ENCODE measurements at regions not wholly inside any gene's neighbourhood (a gene's known extent, or its start where the extent isn't known, plus 50 kb on each side); places are given as distances from the start of the nearest gene placed in this dataset.

DNA sequence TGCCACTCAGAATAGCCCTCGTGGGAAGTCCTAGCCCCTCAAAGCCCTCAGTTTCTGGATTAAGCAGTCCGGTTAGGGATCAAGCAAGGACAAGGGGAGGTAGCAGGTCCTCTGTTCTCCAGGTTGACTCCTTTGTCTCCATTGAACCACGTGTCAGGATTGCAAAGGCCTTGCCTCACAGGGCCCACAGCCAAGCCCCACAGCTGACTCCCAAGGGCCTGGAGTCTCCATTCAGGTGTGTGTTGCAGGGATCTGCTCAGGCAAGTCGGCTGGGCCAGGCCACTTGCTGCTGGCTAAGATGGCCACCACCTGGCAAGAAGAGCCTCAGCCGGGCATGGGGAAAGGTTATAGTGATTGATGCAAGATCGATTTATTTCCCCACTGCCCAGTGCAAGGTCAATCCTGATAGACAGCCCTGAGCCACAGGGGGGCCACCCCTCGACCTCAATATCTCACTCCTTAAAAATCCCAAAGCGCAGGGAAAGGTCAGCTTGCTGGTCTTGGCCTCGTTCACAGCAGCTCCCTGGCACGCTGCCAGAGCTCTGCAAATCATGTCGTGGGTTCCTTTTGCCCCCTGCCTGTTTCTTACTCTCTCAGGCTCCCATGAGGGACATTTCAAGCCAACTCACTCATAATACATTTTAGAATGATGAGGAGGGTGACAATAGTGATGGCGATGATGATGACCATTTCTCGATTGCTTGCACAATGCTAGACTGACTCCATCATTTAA, 75.9 kb downstream of the EDN3 start:
- no peak overlapping the region; the same call in 1 of the 2 replicates for H3K14ac ChIP-seq (ENCODE audit: insufficient read depth, low read length)
- H3K4me1 Mint-ChIP-seq, result peaks cover 3 to 4% of the 10 kb centered on the region in 2 experiments; a peak in 2 of 4 replicates
- no peaks in the 10 kb centered on the region for H3K36me3 Mint-ChIP-seq (ENCODE audit: insufficient read depth in 1 of 3, low read depth in 3 of 3)

More for the DNA sequence above, 75.9 kb downstream of the EDN3 start:
- Histone ChIP-seq H3K23ac (ENCODE audit: insufficient read length, low read depth, low read length) (no peak overlapping the region), H2BK20ac (ENCODE audit: low read depth, low read length, poor library complexity, severe bottlenecking) (no peak overlapping the region), H4K8ac (replicated peaks; ENCODE audit: insufficient read length, low read depth, low read length) (no peak overlapping the region), H3K4me1 (ENCODE audit: insufficient read depth, low read length) (no peaks in the 10 kb centered on the region), H2BK120ac (ENCODE audit: low read depth, low read length, poor library complexity, severe bottlenecking) (no peak overlapping the region), H3T11ph (ENCODE audit: low read length) (no peak overlapping the region), H2BK5ac (ENCODE audit: insufficient read length, low read length) (no peak overlapping the region), H4K91ac (ENCODE audit: insufficient read length, low read depth, low read length) (no peak overlapping the region), H3K79me2 (ENCODE audit: insufficient read depth, low read length) (no peaks in the 10 kb centered on the region), H2BK12ac (ENCODE audit: insufficient read length, low read depth, low read length) (no peak overlapping the region), H4K20me1 (ENCODE audit: control insufficient read depth, insufficient read depth, insufficient read length) (no peaks in the 10 kb centered on the region), H4K5ac (ENCODE audit: insufficient read length, low read depth, low read length) (no peak overlapping the region), H3K27me3 (ENCODE audit: insufficient read depth, low read length) (no peaks in the 10 kb centered on the region), H3K56ac (ENCODE audit: insufficient read length, low read depth, low read length) (no peak overlapping the region), H3K27ac (ENCODE audit: insufficient read length, low read depth, low read length) (no peak overlapping the region), H3K79me1 (ENCODE audit: insufficient read depth, low read depth, low read length, poor library complexity, severe bottlenecking) (no peaks in the 10 kb centered on the region), H3K23me2 (ENCODE audit: insufficient read length, low read depth, low read length, poor library complexity, severe bottlenecking) (no peaks in the 10 kb centered on the region), H3K9ac (ENCODE audit: extremely low read depth, insufficient read length, low read length) (no peak overlapping the region), H3K18ac (ENCODE audit: insufficient read length, low read depth, low read length) (no peak overlapping the region), H2AFZ (ENCODE audit: low read length) (no peak overlapping the region), H2AK5ac (ENCODE audit: insufficient read length, low read length) (no peak overlapping the region), H3K4me2 (ENCODE audit: insufficient read depth, insufficient read length, low read length) (no peak overlapping the region), H3K9me3 (ENCODE audit: control insufficient read depth, low read depth, low read length) (no peaks in the 10 kb centered on the region), H2BK15ac (ENCODE audit: low read depth, low read length) (no peak overlapping the region), H3K4ac (ENCODE audit: low read depth, low read length) (no peak overlapping the region)
- H3K27ac Mint-ChIP-seq, result no peak overlapping the region
- H3K4me3 Mint-ChIP-seq, result no peak overlapping the region
- DNase-seq, result no peak
- no CpG with 5 or more reads among the region's 13 CpGs for WGBS (ENCODE audit: extremely low coverage, insufficient read length, low lambda C conversion rate)
- H3K9me3 Mint-ChIP-seq, result no peaks in the 10 kb centered on the region; a peak in 1 of 5 replicates
- TF ChIP-seq, protein P1, sequence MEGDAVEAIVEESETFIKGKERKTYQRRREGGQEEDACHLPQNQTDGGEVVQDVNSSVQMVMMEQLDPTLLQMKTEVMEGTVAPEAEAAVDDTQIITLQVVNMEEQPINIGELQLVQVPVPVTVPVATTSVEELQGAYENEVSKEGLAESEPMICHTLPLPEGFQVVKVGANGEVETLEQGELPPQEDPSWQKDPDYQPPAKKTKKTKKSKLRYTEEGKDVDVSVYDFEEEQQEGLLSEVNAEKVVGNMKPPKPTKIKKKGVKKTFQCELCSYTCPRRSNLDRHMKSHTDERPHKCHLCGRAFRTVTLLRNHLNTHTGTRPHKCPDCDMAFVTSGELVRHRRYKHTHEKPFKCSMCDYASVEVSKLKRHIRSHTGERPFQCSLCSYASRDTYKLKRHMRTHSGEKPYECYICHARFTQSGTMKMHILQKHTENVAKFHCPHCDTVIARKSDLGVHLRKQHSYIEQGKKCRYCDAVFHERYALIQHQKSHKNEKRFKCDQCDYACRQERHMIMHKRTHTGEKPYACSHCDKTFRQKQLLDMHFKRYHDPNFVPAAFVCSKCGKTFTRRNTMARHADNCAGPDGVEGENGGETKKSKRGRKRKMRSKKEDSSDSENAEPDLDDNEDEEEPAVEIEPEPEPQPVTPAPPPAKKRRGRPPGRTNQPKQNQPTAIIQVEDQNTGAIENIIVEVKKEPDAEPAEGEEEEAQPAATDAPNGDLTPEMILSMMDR (conservative IDR thresholded peaks at IDR 0.05), result no peak
- peaks cover 53% of the 10 kb centered on the region for H3K27me3 Mint-ChIP-seq (ENCODE audit: low read depth)

All from H9 (cell line).